ENCODE measurements at regions not wholly inside any gene's neighbourhood (a gene's known extent, or its start where the extent isn't known, plus 50 kb on each side); places are given as distances from the start of the nearest gene placed in this dataset.

GRCh38 chr1:59016390-59016789 is 232.5 kb upstream of the JUN start:
- TF ChIP-seq REST (IDR thresholded peaks at IDR 0.05; ENCODE audit: insufficient read depth in 1 of 2, low read depth in 2 of 2, low read length in 2 of 2) (no peak), POLR2AphosphoS5 (IDR thresholded peaks at IDR 0.05; ENCODE audit: low read depth, low read length) (no peak), TAF1 (IDR thresholded peaks at IDR 0.05; ENCODE audit: borderline replicate concordance, insufficient read depth, low read length) (no peak), SIN3A (IDR thresholded peaks at IDR 0.05; ENCODE audit: borderline replicate concordance, insufficient read depth, low read length) (no peak), FOXP2 (optimal IDR thresholded peaks at IDR 0.05; ENCODE audit: borderline replicate concordance, extremely low read depth, extremely low read length, insufficient read depth) (no peak)

Measured in PFSK-1 (cell line).